ENCODE measurements at regions not wholly inside any gene's neighbourhood (a gene's known extent, or its start where the extent isn't known, plus 50 kb on each side); places are given as distances from the start of the nearest gene placed in this dataset.

- TF ChIP-seq CTCF (conservative IDR thresholded peaks at IDR 0.05 in 1 of 2, IDR thresholded peaks at IDR 0.05 in 1 of 2; ENCODE audit: extremely low read depth in 1 of 2, insufficient read depth in 1 of 2, low read depth in 1 of 2, low read length in 2 of 2), result no peak
- TF ChIP-seq EZH2 (IDR thresholded peaks at IDR 0.05; ENCODE audit: borderline replicate concordance, low read length), result no peak
Observed at GRCh38 chr6:91057689-91058088, 470.8 kb upstream of the MAP3K7 start.

All from mammary epithelial cell (primary cell).